ENCODE measurements at regions not wholly inside any gene's neighbourhood (a gene's known extent, or its start where the extent isn't known, plus 50 kb on each side); places are given as distances from the start of the nearest gene placed in this dataset.

GRCh38 chr14:101185946-101186345, 282.4 kb upstream of the RTL1 start:
- DNase-seq (ENCODE audit: insufficient read length, low spot score) (no peak), FAIRE-seq (no peak)
- TF ChIP-seq PAX5 (IDR thresholded peaks at IDR 0.05; ENCODE audit: insufficient read depth, low read length, severe bottlenecking) (no peak), POLR2AphosphoS5 (IDR thresholded peaks at IDR 0.05; ENCODE audit: low read depth, low read length) (no peak), SPI1 (IDR thresholded peaks at IDR 0.05; ENCODE audit: low read depth, low read length) (no peak), POLR2A (IDR thresholded peaks at IDR 0.05; ENCODE audit: low read depth, low read length) (no peak), TAF1 (IDR thresholded peaks at IDR 0.05; ENCODE audit: low read depth, low read length) (no peak), POU2F2 (IDR thresholded peaks at IDR 0.05; ENCODE audit: low read depth, low read length) (no peak)

GRCh38 chr14:101186544-101186943, 283.0 kb upstream of the RTL1 start:
- DNase-seq (ENCODE audit: insufficient read length, low spot score) (no peak), FAIRE-seq (no peak)
- TF ChIP-seq SPI1 (IDR thresholded peaks at IDR 0.05; ENCODE audit: low read depth, low read length) (no peak), POLR2AphosphoS5 (IDR thresholded peaks at IDR 0.05; ENCODE audit: low read depth, low read length) (no peak), TAF1 (IDR thresholded peaks at IDR 0.05; ENCODE audit: low read depth, low read length) (no peak), POU2F2 (IDR thresholded peaks at IDR 0.05; ENCODE audit: low read depth, low read length) (no peak), PAX5 (IDR thresholded peaks at IDR 0.05; ENCODE audit: insufficient read depth, low read length, severe bottlenecking) (no peak)

GRCh38 chr14:101186992-101187815, 283.7 kb upstream of the RTL1 start:
- TF ChIP-seq POU2F2 (IDR thresholded peaks at IDR 0.05; ENCODE audit: low read depth, low read length), result no peak
- no peak for TF ChIP-seq TAF1 (IDR thresholded peaks at IDR 0.05; ENCODE audit: low read depth, low read length)
- no peak for TF ChIP-seq SPI1 (IDR thresholded peaks at IDR 0.05; ENCODE audit: low read depth, low read length)
- TF ChIP-seq POLR2A (IDR thresholded peaks at IDR 0.05; ENCODE audit: low read depth, low read length), result no peak
- TF ChIP-seq POLR2AphosphoS5 (IDR thresholded peaks at IDR 0.05; ENCODE audit: low read depth, low read length), result no peak
- TF ChIP-seq PAX5 (IDR thresholded peaks at IDR 0.05; ENCODE audit: insufficient read depth, low read length, severe bottlenecking), result no peak
- FAIRE-seq, result no peak
- no peak for DNase-seq (ENCODE audit: insufficient read length, low spot score)

- FAIRE-seq (no peak), DNase-seq (ENCODE audit: insufficient read length, low spot score) (no peak)
- TF ChIP-seq TAF1 (IDR thresholded peaks at IDR 0.05; ENCODE audit: low read depth, low read length) (no peak), SPI1 (IDR thresholded peaks at IDR 0.05; ENCODE audit: low read depth, low read length) (no peak), POLR2A (IDR thresholded peaks at IDR 0.05; ENCODE audit: low read depth, low read length) (no peak), POLR2AphosphoS5 (IDR thresholded peaks at IDR 0.05; ENCODE audit: low read depth, low read length) (no peak), PAX5 (IDR thresholded peaks at IDR 0.05; ENCODE audit: insufficient read depth, low read length, severe bottlenecking) (no peak), POU2F2 (IDR thresholded peaks at IDR 0.05; ENCODE audit: low read depth, low read length) (no peak)
These were observed 284.5 kb upstream of the RTL1 start for GRCh38 chr14:101187816-101188570.

GRCh38 chr14:101188571-101188915, 285.0 kb upstream of the RTL1 start:
- TF ChIP-seq TAF1 (IDR thresholded peaks at IDR 0.05; ENCODE audit: low read depth, low read length) (no peak), POLR2A (IDR thresholded peaks at IDR 0.05; ENCODE audit: low read depth, low read length) (no peak), POU2F2 (IDR thresholded peaks at IDR 0.05; ENCODE audit: low read depth, low read length) (no peak), POLR2AphosphoS5 (IDR thresholded peaks at IDR 0.05; ENCODE audit: low read depth, low read length) (no peak), PAX5 (IDR thresholded peaks at IDR 0.05; ENCODE audit: insufficient read depth, low read length, severe bottlenecking) (no peak), SPI1 (IDR thresholded peaks at IDR 0.05; ENCODE audit: low read depth, low read length) (no peak)
- DNase-seq (ENCODE audit: insufficient read length, low spot score) (no peak), FAIRE-seq (no peak)

GRCh38 chr14:101189266-101189665, 285.7 kb upstream of the RTL1 start:
- TF ChIP-seq TAF1 (IDR thresholded peaks at IDR 0.05; ENCODE audit: low read depth, low read length), result no peak
- TF ChIP-seq SPI1 (IDR thresholded peaks at IDR 0.05; ENCODE audit: low read depth, low read length), result no peak
- TF ChIP-seq POLR2A (IDR thresholded peaks at IDR 0.05; ENCODE audit: low read depth, low read length), result no peak
- TF ChIP-seq POU2F2 (IDR thresholded peaks at IDR 0.05; ENCODE audit: low read depth, low read length), result no peak
- no peak for TF ChIP-seq PAX5 (IDR thresholded peaks at IDR 0.05; ENCODE audit: insufficient read depth, low read length, severe bottlenecking)
- no peak for TF ChIP-seq POLR2AphosphoS5 (IDR thresholded peaks at IDR 0.05; ENCODE audit: low read depth, low read length)
- no peak for DNase-seq (ENCODE audit: insufficient read length, low spot score)
- no peak for FAIRE-seq

- TF ChIP-seq TAF1 (IDR thresholded peaks at IDR 0.05; ENCODE audit: low read depth, low read length) (no peak), POLR2AphosphoS5 (IDR thresholded peaks at IDR 0.05; ENCODE audit: low read depth, low read length) (no peak), PAX5 (IDR thresholded peaks at IDR 0.05; ENCODE audit: insufficient read depth, low read length, severe bottlenecking) (no peak), POLR2A (IDR thresholded peaks at IDR 0.05; ENCODE audit: low read depth, low read length) (no peak), SPI1 (IDR thresholded peaks at IDR 0.05; ENCODE audit: low read depth, low read length) (no peak), POU2F2 (IDR thresholded peaks at IDR 0.05; ENCODE audit: low read depth, low read length) (no peak)
- no peak for FAIRE-seq
- no peak for DNase-seq (ENCODE audit: insufficient read length, low spot score)
These were observed 286.5 kb upstream of the RTL1 start for GRCh38 chr14:101189962-101190560.

GRCh38 chr14:101191101-101191720, 287.7 kb upstream of the RTL1 start:
- FAIRE-seq, result no peak
- no peak for TF ChIP-seq POU2F2 (IDR thresholded peaks at IDR 0.05; ENCODE audit: low read depth, low read length)
- TF ChIP-seq PAX5 (IDR thresholded peaks at IDR 0.05; ENCODE audit: insufficient read depth, low read length, severe bottlenecking), result no peak
- TF ChIP-seq POLR2A (IDR thresholded peaks at IDR 0.05; ENCODE audit: low read depth, low read length), result no peak
- no peak for TF ChIP-seq POLR2AphosphoS5 (IDR thresholded peaks at IDR 0.05; ENCODE audit: low read depth, low read length)
- TF ChIP-seq TAF1 (IDR thresholded peaks at IDR 0.05; ENCODE audit: low read depth, low read length), result no peak
- no peak for TF ChIP-seq SPI1 (IDR thresholded peaks at IDR 0.05; ENCODE audit: low read depth, low read length)
- no peak for DNase-seq (ENCODE audit: insufficient read length, low spot score)
